Heart left ventricle (tissue), 16 donors: ENCODE measurements at regions not wholly inside any gene's neighbourhood (a gene's known extent, or its start where the extent isn't known, plus 50 kb on each side); places are given as distances from the start of the nearest gene placed in this dataset.
"Not testable (repeated sequence)": the region's sequence is repeated elsewhere in the genome, so short reads cannot be mapped to it uniquely, and the experiment has no call there.

Source experiments
- ATAC-seq, 4 donors: fragments of 200-7000 bp; cut with Tn5 transposase; one replicate each; pipeline ENCODE4 v1.9.1; 2020 to 2022; ENCODE audit warnings: moderate library complexity in 4 of 4, mild to moderate bottlenecking in 3 of 4, moderate number of reproducible peaks in 1 of 4
- DNase-seq, 5 donors: peaks; one replicate each; pipeline ENCODE4 v3.0.0-alpha.2; 2020
- H3K27ac ChIP-seq, 12 donors: fragments of 200-600 bp; sonication (generic) in 4 of 12; one replicate each; pipeline versions ENCODE4 v1.5.0 to v1.8.0; 2016 to 2022; ENCODE audit warnings: mild to moderate bottlenecking in 2 of 12
- H3K27me3 ChIP-seq, 9 donors: fragments of 200-600 bp; sonication (generic) in 2 of 9; one replicate each; pipeline versions ENCODE4 v1.5.1 to v1.8.0; 2016 to 2022; ENCODE audit warnings: mild to moderate bottlenecking in 3 of 9
- H3K36me3 ChIP-seq, 9 donors: fragments of 200-600 bp; sonication (generic) in 2 of 9; one replicate each; pipeline versions ENCODE4 v1.5.0 to v1.8.0; 2018 to 2022; ENCODE audit warnings: mild to moderate bottlenecking in 2 of 9
- H3K4me1 ChIP-seq, 12 donors: fragments of 200-600 bp; sonication (generic) in 4 of 12; one replicate each; pipeline versions ENCODE4 v1.5.0 to v1.8.0; 2016 to 2022; ENCODE audit warnings: mild to moderate bottlenecking in 3 of 12
- H3K4me3 ChIP-seq, 12 donors: fragments of 200-600 bp; sonication (generic) in 4 of 12; one replicate each; pipeline versions ENCODE4 v1.5.0 to v1.8.0; 2017 to 2022; ENCODE audit warnings: mild to moderate bottlenecking in 9 of 12, moderate library complexity in 4 of 12
- H3K9me3 ChIP-seq, 12 donors: fragments of 200-600 bp; sonication (generic) in 4 of 12; one replicate each; pipeline versions ENCODE4 v1.5.0 to v1.8.0; 2016 to 2022; ENCODE audit warnings: mild to moderate bottlenecking in 1 of 12
- POLR2A ChIP-seq, 2 donors: fragments of 450-650 bp; IDR thresholded peaks; one replicate each; pipeline ENCODE4 v1.6.1; 2017; ENCODE audit warnings: antibody characterized with exemption in 2 of 2, mild to moderate bottlenecking in 2 of 2, moderate library complexity in 2 of 2
- WGBS, 4 donors: extraction: QIAGEN DNeasy Blood & Tissue Kit in 2 of 4; methylation state at CpG; one replicate each; pipeline versions ENCODE4 v1.1.5 to v1.1.7; 2013 to 2018; 5-methylcytosine and 5-hydroxymethylcytosine counted together
- intact Hi-C, 10 donors: fragments of 100-400 bp; cut with DNase I; formaldehyde crosslinking; loops; one replicate each; pipeline versions ENCODE4 v1.11.1 to v1.14.2; 2022
- TF ChIP-seq, protein P1 (sequence below), 12 donors: fragments of 200-600 bp; sonication (generic) in 4 of 12; IDR thresholded peaks; one replicate each; pipeline versions ENCODE4 v1.5.0 to v1.8.0; 2018 to 2022; ENCODE audit warnings: antibody characterized with exemption in 12 of 12, mild to moderate bottlenecking in 5 of 12
- donor health status: ischemic (EF 13 %, LVEDD 7.1; RV severe dilation, severe dysfunction).
- donor health status: healthy with polysubstance abuse.
- donor health status: DM: no; HTN: yes; CAD: no.
- donor health status: DM: no; HTN: no; CAD: no.
- donor health status: ischemic (EF 25% LVEDD 6.9; RV normal size, moderate dysfunction).
- donor health status: ischemic (EF 25% LVEDD 5.7; RV mildly dilated, moderate dysfunction).
- donor health status: healthy.
- donor health status: DM: yes; HTN: yes; CAD: no.
- donor health status: ischemic (EF 35%, LVEDD 5.7; RV mildly dilated, moderate dysfunction).
- donor health status: nonischemic (EF 11% LVEDD 7.7; RV severe dilation, severe dysfunction).
- donor health status: DM: yes; HTN: yes; CAD: no.
- donor health status: PGD.
- donor health status: ischemic (EF 29% LVEDD 5.4; RV normal size, mild dysfunction).
- donor health status: nonischemic (EF 23%, LVEDD 6.1; RV moderate dilation, normal function).

DNA sequence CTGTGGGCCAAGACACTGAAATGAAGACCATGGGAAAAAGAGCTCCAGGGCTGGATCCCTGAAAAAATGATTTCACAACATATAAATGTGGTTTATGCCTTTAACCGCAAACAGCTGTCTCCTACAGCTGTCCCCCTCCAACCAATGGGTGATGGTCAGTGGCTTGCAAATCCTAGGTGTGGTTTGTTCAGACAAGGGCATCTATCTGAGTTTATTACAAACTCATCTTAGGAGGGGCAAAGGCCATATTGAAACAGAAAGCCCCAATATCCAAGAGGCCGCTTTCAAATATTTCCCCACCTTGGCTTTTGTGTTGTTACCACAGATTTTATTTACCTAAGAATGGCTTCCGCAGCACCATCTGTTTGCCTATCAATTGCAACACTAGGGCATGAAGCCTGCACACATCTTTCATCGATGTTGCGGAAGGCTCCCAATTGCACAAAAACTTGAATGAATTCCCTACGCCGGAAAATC, 503.6 kb upstream of the AMELY start:
- Histone ChIP-seq H3K4me1 (no peaks in the 10 kb centered on the region), H3K27ac (no peak overlapping the region), H3K9me3 (no peaks in the 10 kb centered on the region), H3K4me3 (no peak overlapping the region), H3K27me3 (no peaks in the 10 kb centered on the region), H3K36me3 (no peaks in the 10 kb centered on the region)
- intact Hi-C loops = no loop called here
- TF ChIP-seq, protein P1, sequence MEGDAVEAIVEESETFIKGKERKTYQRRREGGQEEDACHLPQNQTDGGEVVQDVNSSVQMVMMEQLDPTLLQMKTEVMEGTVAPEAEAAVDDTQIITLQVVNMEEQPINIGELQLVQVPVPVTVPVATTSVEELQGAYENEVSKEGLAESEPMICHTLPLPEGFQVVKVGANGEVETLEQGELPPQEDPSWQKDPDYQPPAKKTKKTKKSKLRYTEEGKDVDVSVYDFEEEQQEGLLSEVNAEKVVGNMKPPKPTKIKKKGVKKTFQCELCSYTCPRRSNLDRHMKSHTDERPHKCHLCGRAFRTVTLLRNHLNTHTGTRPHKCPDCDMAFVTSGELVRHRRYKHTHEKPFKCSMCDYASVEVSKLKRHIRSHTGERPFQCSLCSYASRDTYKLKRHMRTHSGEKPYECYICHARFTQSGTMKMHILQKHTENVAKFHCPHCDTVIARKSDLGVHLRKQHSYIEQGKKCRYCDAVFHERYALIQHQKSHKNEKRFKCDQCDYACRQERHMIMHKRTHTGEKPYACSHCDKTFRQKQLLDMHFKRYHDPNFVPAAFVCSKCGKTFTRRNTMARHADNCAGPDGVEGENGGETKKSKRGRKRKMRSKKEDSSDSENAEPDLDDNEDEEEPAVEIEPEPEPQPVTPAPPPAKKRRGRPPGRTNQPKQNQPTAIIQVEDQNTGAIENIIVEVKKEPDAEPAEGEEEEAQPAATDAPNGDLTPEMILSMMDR (IDR thresholded peaks at IDR 0.05) = no peak
- TF ChIP-seq POLR2A (IDR thresholded peaks at IDR 0.05) = no peak
- 96 to 98% methylated on average over 7 of the region's 7 CpGs; no CpG with 5 or more reads in 2 of the 4 donors for WGBS, 4 donors
- no peak for DNase-seq
- no peak for ATAC-seq

DNA sequence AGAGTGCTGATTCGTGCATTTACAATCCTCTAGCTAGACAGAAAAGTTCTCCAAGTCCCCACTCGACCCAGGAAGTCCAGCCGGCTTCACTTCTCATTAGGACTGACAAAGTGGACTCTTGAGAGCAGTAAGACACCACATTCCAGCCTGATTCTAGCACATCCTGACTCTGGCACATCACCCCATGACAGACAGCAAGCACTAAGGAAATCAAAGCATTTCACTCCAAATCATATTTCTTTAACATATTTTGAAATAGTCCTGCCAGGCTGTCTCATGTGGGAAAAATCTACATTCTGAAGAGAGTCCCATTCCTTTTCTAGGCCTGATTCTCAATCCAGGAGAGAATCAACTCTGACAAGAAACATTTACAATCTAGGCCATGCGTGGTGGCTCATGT, 478.5 kb upstream of the AMELY start:
- no peak for ATAC-seq
- intact Hi-C loops = no loop called here

DNA sequence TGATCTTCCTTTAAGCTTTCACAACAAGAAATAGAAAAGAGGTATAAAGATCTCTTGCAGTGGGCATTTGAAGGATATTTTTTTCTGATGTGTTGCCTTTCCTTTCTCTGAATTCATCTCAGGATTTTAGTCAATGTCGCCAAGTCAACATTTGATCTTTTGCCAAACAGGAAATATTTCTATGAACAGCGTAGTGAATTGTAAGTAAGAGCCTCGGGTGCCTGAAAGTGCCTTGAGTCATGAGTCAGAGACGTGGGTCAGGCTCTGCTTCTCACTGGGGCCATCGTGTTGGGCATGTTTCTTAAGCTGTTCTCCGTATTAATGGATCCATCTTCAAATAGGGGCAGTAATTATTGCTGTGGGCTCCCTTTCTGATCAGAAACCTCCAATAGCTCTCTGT, 471.4 kb upstream of the AMELY start:
- no peak overlapping the region for H3K4me3 ChIP-seq
- H3K9me3 ChIP-seq = no peaks in the 10 kb centered on the region
- 44 to 58% methylated on average over 6 of the region's 6 CpGs; no CpG with 5 or more reads in 2 of the 4 donors for WGBS, 4 donors
- peaks cover 0 to 4% (median 0%) of the 10 kb centered on the region in 12 donors for H3K4me1 ChIP-seq
- ATAC-seq (peak in 1 of 4 donors; percentile 30), DNase-seq (peak in 1 of 5 donors; percentile 8)
- H3K27ac ChIP-seq = no peak overlapping the region
- TF ChIP-seq POLR2A (IDR thresholded peaks at IDR 0.05) = no peak
- TF ChIP-seq, protein P1 (IDR thresholded peaks at IDR 0.05) = no peak
- peaks cover 0 to 27% (median 0%) of the 10 kb centered on the region in 9 donors for H3K36me3 ChIP-seq
- no peaks in the 10 kb centered on the region for H3K27me3 ChIP-seq
- intact Hi-C loops = no loop called here

More for the DNA sequence above, 478.5 kb upstream of the AMELY start:
- Histone ChIP-seq H3K4me3 (no peak overlapping the region), H3K27ac (no peak overlapping the region), H3K9me3 (peaks cover 0 to 28% (median 0%) of the 10 kb centered on the region in 12 donors), H3K36me3 (no peaks in the 10 kb centered on the region), H3K4me1 (no peaks in the 10 kb centered on the region), H3K27me3 (no peaks in the 10 kb centered on the region)
- TF ChIP-seq POLR2A (IDR thresholded peaks at IDR 0.05) = no peak
- TF ChIP-seq, protein P1 (IDR thresholded peaks at IDR 0.05) = no peak
- DNase-seq = no peak
- 94% methylated on average over 4 of the region's 4 CpGs; no CpG with 5 or more reads in 2 of the 4 donors for WGBS, 4 donors

DNA sequence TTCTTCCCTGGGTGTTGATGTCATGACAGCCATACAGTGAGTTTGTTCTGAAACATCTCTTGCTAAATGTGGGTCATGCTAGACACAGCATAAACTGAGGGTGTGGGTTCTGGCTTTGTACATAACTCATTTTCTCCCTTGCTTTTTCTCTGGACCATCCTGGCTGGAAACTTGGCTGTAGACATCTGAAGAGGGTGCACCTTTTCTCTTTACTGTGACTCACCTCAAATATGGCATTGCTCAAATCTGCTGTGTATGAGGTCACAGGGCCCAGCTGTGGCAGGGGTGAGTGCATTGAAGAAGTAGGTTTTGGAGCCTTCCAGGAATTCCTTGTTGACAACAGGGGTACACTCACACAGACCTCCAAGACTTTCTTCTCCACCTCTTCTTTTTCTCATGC, 465.5 kb upstream of the AMELY start:
- Histone ChIP-seq H3K4me3 (no peak overlapping the region), H3K4me1 (no peaks in the 10 kb centered on the region), H3K27me3 (no peaks in the 10 kb centered on the region), H3K27ac (no peak overlapping the region), H3K9me3 (no peaks in the 10 kb centered on the region), H3K36me3 (peaks cover 0 to 84% (median 0%) of the 10 kb centered on the region in 9 donors)
- DNase-seq (no peak), ATAC-seq (no peak)
- intact Hi-C loops = no loop called here
- no peak for TF ChIP-seq POLR2A (IDR thresholded peaks at IDR 0.05)
- TF ChIP-seq, protein P1 (IDR thresholded peaks at IDR 0.05) = no peak

DNA sequence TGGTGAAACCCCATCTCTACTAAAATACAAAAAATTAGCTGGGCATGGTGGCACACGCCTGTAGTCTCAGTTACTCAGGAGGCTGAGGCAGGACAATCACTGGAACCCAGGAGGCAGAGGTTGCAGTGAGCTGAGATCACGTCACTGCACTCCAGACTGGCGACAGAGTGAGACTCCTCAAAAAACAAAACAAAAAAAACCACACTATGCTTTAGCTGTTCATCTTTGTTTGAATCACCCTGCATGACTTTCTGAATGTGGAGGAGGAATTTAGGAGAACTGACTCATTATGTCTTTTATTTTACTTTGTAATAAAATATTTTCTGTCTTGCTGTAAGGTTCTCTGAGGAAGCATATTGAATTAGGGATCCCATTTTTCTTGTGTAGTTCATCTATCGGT, 462.9 kb upstream of the AMELY start:
- H3K27ac ChIP-seq, ATAC-seq, H3K27me3 ChIP-seq, H3K4me3 ChIP-seq, intact Hi-C loops, H3K4me1 ChIP-seq, H3K9me3 ChIP-seq, DNase-seq: not testable (repeated sequence)
- H3K36me3 ChIP-seq = peaks cover 0 to 92% (median 0%) of the 10 kb centered on the region in 9 donors
- WGBS, 4 donors = 93 to 94% methylated on average over 4 of the region's 4 CpGs; no CpG with 5 or more reads in 2 of the 4 donors

DNA sequence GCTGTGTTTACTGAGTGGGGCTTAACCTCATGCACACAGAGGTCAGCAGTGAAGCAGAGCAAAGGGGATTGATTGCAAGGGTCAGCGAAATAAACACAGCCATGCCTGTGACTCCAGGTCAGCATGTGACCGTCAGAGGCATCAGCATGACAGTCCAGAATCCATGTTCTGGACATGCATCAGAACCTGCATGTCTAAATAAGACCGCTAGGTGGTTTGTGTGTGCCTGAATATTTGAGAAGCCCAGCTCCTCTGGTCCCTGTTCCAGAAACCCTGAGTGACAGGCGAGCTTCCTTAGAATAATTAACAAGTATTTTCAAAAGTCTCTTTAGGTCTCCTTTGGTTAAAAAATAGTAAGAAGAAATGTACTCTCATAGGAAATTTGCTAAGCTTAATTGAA, 460.4 kb upstream of the AMELY start:
- not testable (repeated sequence) for H3K27ac ChIP-seq, H3K9me3 ChIP-seq, ATAC-seq

DNA sequence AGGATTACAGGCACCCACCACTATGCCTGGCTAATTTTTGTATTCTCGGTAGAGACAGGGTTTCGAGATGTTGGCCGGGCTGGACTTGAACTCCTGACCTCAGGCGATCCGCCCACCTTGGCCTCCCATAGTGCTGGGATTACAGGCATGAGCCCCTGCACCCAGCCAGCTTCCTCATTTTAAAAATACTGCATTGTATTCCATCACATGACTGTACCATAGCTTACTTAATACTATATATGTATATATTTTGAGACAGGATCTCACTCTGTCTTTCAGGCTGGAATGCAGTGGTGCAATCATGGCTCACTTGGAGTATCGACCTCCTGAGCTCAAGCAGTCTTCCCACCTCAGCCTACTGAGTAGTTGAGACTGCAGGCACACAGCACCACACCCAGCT, 459.5 kb upstream of the AMELY start:
- ATAC-seq, H3K9me3 ChIP-seq, H3K27me3 ChIP-seq, intact Hi-C loops, H3K4me3 ChIP-seq, H3K27ac ChIP-seq, DNase-seq, H3K4me1 ChIP-seq: not testable (repeated sequence)
- H3K36me3 ChIP-seq = peaks cover 0 to 92% (median 0%) of the 10 kb centered on the region in 9 donors
- 91 to 93% methylated on average over 6 of the region's 6 CpGs; no CpG with 5 or more reads in 2 of the 4 donors for WGBS, 4 donors

More for the DNA sequence above, 460.4 kb upstream of the AMELY start:
- WGBS, 4 donors = 98% methylated on average over 4 of the region's 4 CpGs; no CpG with 5 or more reads in 2 of the 4 donors
- H3K27me3 ChIP-seq, H3K4me3 ChIP-seq, DNase-seq, H3K4me1 ChIP-seq, intact Hi-C loops: not testable (repeated sequence)
- peaks cover 0 to 93% (median 0%) of the 10 kb centered on the region in 9 donors for H3K36me3 ChIP-seq
